ENCODE measurements at regions not wholly inside any gene's neighbourhood (a gene's known extent, or its start where the extent isn't known, plus 50 kb on each side); places are given as distances from the start of the nearest gene placed in this dataset.

GRCh38 chr9:87099407-87099806 lies 152.1 kb upstream of the GAS1 start:
- Mint-ChIP-seq H3K4me1 (ENCODE audit: unreplicated experiment) (peaks cover 16% of the 10 kb centered on the region), H3K27ac (no peak overlapping the region), H3K9me3 (no peaks in the 10 kb centered on the region), H3K27me3 (peaks cover 8% of the 10 kb centered on the region), H3K4me3 (no peak overlapping the region), H3K36me3 (no peaks in the 10 kb centered on the region)
- no peak for TF ChIP-seq CTCF (conservative IDR thresholded peaks at IDR 0.05)
- DNase-seq (ENCODE audit: extremely low spot score, unreplicated experiment) = no peak

GRCh38 chr9:87100001-87100400 lies 152.7 kb upstream of the GAS1 start:
- H3K27me3 Mint-ChIP-seq = peaks cover 8% of the 10 kb centered on the region
- H3K36me3 Mint-ChIP-seq = no peaks in the 10 kb centered on the region
- H3K9me3 Mint-ChIP-seq = no peaks in the 10 kb centered on the region
- no peak overlapping the region for H3K27ac Mint-ChIP-seq
- no peak overlapping the region for H3K4me3 Mint-ChIP-seq
- DNase-seq (ENCODE audit: extremely low spot score, unreplicated experiment) = no peak
- no peak for TF ChIP-seq CTCF (conservative IDR thresholded peaks at IDR 0.05)
- H3K4me1 Mint-ChIP-seq (ENCODE audit: unreplicated experiment) = peaks cover 17% of the 10 kb centered on the region

GRCh38 chr9:87102126-87102525 lies 154.8 kb upstream of the GAS1 start:
- Mint-ChIP-seq H3K27me3 (peaks cover 13% of the 10 kb centered on the region), H3K4me3 (no peak overlapping the region), H3K9me3 (no peaks in the 10 kb centered on the region), H3K36me3 (no peaks in the 10 kb centered on the region), H3K27ac (no peak overlapping the region), H3K4me1 (ENCODE audit: unreplicated experiment) (peaks cover 31% of the 10 kb centered on the region)
- no peak for DNase-seq (ENCODE audit: extremely low spot score, unreplicated experiment)
- no peak for TF ChIP-seq CTCF (conservative IDR thresholded peaks at IDR 0.05)

GRCh38 chr9:87107072-87107471 lies 159.8 kb upstream of the GAS1 start:
- Mint-ChIP-seq H3K4me3 (no peak overlapping the region), H3K27me3 (peaks cover 16% of the 10 kb centered on the region), H3K4me1 (ENCODE audit: unreplicated experiment) (peaks cover 32% of the 10 kb centered on the region), H3K27ac (no peak overlapping the region), H3K9me3 (peaks cover 3% of the 10 kb centered on the region), H3K36me3 (no peaks in the 10 kb centered on the region)
- TF ChIP-seq CTCF (conservative IDR thresholded peaks at IDR 0.05) = no peak
- DNase-seq (ENCODE audit: extremely low spot score, unreplicated experiment) = no peak

- Mint-ChIP-seq H3K9me3 (peaks cover 3% of the 10 kb centered on the region), H3K4me1 (ENCODE audit: unreplicated experiment) (peaks cover 32% of the 10 kb centered on the region), H3K27me3 (peaks cover 8% of the 10 kb centered on the region), H3K36me3 (no peaks in the 10 kb centered on the region), H3K4me3 (no peak overlapping the region), H3K27ac (no peak overlapping the region)
- TF ChIP-seq CTCF (conservative IDR thresholded peaks at IDR 0.05) = no peak
- no peak for DNase-seq (ENCODE audit: extremely low spot score, unreplicated experiment)
Observed at GRCh38 chr9:87108661-87109060, 161.4 kb upstream of the GAS1 start.

GRCh38 chr9:87109231-87109631 lies 161.9 kb upstream of the GAS1 start:
- H3K4me1 Mint-ChIP-seq (ENCODE audit: unreplicated experiment) = peaks cover 32% of the 10 kb centered on the region
- no peak overlapping the region for H3K4me3 Mint-ChIP-seq
- H3K27ac Mint-ChIP-seq = no peak overlapping the region
- no peaks in the 10 kb centered on the region for H3K36me3 Mint-ChIP-seq
- no peak for DNase-seq (ENCODE audit: extremely low spot score, unreplicated experiment)
- H3K27me3 Mint-ChIP-seq = peaks cover 8% of the 10 kb centered on the region
- H3K9me3 Mint-ChIP-seq = peaks cover 3% of the 10 kb centered on the region
- no peak for TF ChIP-seq CTCF (conservative IDR thresholded peaks at IDR 0.05)
